ENCODE measurements at regions not wholly inside any gene's neighbourhood (a gene's known extent, or its start where the extent isn't known, plus 50 kb on each side); places are given as distances from the start of the nearest gene placed in this dataset.
A peak's percentile ranks its signal among the peaks of the same experiment; 100 is the strongest.

DNA sequence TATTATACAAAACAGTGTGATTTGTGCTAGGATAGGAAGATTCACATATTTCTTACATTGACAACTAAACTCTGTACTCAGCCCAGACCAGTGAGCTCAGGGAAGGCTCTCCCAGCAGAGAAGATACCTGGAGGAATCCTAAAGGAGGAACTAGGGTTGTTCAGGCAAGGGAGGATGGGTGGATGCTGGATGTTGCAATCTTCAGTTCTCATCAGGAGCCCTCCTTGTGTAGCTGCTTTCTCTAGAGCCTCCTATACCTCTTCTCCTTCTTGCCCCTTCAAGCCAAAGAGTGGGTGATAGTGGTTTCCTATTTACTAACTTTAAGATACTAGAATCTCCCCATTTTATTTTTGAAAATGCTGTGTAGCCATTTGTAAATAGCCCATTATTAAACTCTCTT lies 117.3 kb downstream of the NKX6-1 start:
- H3K4me1 ChIP-seq (ENCODE audit: low read depth) = no peaks in the 10 kb centered on the region

DNA sequence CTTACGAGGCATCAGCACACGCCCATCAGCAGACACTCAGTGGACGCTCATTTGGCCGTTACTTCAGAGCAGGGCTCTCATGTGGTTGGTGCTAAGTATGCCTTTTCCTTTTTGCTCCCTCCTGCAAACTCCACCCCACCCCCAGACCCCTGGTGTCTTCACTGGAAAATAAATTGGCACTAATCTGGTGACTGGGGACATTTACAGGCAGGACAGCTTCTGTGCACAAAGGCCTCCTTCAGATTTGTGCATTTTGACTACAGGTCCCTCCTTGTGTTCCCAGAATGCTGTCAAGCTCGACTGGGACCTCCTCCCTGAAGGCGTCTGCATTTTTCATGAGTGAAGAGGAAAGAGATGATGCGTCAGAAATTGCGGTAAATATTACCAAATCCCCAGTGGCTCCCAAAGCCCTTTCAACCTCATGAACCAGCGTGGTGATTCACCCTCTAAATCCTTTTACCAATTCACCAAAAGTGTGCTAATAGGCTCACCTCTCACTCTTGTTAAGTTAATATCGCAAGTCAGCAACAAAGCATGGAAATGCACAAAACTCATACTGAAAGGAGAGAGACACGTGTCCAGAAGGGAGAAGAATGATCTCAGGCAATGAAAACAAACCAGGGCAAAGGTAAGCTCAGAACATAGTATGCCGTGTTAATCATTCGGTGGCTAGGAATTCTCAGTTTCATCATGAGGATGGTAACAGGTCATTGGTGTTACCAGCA lies 119.0 kb downstream of the NKX6-1 start:
- Histone ChIP-seq H3K4me3 (no peak overlapping the region), H3K4me1 (ENCODE audit: low read depth) (no peaks in the 10 kb centered on the region), H3K27ac (no peak overlapping the region), H3K36me3 (no peaks in the 10 kb centered on the region), H3K9me3 (ENCODE audit: low read depth) (no peaks in the 10 kb centered on the region), H3K27me3 (peaks cover 12% of the 10 kb centered on the region)
- DNase-seq (ENCODE audit: low read depth in 1 of 2, low spot score in 1 of 2) = peak in 1 of 2 donors; percentile 7
- TF ChIP-seq, protein P1, sequence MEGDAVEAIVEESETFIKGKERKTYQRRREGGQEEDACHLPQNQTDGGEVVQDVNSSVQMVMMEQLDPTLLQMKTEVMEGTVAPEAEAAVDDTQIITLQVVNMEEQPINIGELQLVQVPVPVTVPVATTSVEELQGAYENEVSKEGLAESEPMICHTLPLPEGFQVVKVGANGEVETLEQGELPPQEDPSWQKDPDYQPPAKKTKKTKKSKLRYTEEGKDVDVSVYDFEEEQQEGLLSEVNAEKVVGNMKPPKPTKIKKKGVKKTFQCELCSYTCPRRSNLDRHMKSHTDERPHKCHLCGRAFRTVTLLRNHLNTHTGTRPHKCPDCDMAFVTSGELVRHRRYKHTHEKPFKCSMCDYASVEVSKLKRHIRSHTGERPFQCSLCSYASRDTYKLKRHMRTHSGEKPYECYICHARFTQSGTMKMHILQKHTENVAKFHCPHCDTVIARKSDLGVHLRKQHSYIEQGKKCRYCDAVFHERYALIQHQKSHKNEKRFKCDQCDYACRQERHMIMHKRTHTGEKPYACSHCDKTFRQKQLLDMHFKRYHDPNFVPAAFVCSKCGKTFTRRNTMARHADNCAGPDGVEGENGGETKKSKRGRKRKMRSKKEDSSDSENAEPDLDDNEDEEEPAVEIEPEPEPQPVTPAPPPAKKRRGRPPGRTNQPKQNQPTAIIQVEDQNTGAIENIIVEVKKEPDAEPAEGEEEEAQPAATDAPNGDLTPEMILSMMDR (IDR thresholded peaks at IDR 0.05; ENCODE audit: low read depth, low read length) = no peak

More for the DNA sequence above, 117.3 kb downstream of the NKX6-1 start:
- H3K36me3 ChIP-seq = no peaks in the 10 kb centered on the region
- TF ChIP-seq, protein P1 (IDR thresholded peaks at IDR 0.05; ENCODE audit: low read depth, low read length) = no peak
- no peak for DNase-seq (ENCODE audit: low read depth in 1 of 2, low spot score in 1 of 2)
- H3K27me3 ChIP-seq = peaks cover 10% of the 10 kb centered on the region
- no peaks in the 10 kb centered on the region for H3K9me3 ChIP-seq (ENCODE audit: low read depth)
- H3K4me3 ChIP-seq = no peak overlapping the region
- no peak overlapping the region for H3K27ac ChIP-seq

DNA sequence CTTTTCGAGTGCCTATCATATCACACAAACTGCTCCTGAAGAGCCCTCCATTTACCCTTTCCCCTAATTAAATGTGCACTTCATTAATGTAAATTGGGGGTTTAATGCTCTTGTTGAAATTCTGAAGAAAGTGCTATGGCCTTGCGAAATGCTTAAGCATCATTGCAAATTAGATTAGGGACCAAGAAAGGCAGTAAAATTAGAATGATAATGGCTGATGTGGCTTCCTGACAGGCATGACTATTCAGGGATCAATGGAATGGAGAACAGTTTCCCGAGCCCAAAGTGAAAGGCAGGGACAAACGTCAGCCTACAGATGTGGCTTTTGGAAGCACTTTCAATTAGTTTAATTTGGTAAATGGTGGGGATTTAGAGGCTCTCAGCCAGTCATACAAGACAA lies 120.1 kb downstream of the NKX6-1 start:
- TF ChIP-seq, protein P1 (IDR thresholded peaks at IDR 0.05; ENCODE audit: low read depth, low read length) = no peak

DNA sequence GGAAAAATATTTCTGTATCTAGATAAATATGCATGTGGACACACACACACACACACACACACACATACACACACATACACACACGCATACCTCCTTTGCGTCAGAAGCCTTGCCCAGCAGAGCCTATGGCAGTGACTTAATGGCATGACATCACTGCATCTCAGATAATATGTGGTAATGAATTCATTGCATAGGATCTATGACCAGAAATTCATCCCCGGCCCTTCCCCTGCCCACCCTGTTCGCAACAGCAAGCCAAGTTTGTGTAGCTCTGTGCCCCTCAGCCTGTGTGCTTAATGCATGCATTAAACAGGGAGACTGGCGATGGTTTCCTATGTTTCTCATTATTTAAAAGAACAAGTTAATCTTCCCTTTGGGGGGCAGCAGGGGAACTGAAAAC lies 120.7 kb downstream of the NKX6-1 start:
- Histone ChIP-seq H3K27me3 (peaks cover 12% of the 10 kb centered on the region), H3K4me1 (ENCODE audit: low read depth) (no peaks in the 10 kb centered on the region), H3K36me3 (no peaks in the 10 kb centered on the region), H3K9me3 (ENCODE audit: low read depth) (no peaks in the 10 kb centered on the region), H3K27ac (no peak overlapping the region), H3K4me3 (no peak overlapping the region)
- TF ChIP-seq, protein P1 (IDR thresholded peaks at IDR 0.05; ENCODE audit: low read depth, low read length) = no peak
- no peak for DNase-seq (ENCODE audit: low read depth in 1 of 2, low spot score in 1 of 2)

More for the DNA sequence above, 120.1 kb downstream of the NKX6-1 start:
- H3K4me1 ChIP-seq (ENCODE audit: low read depth) = no peaks in the 10 kb centered on the region
- H3K9me3 ChIP-seq (ENCODE audit: low read depth) = no peaks in the 10 kb centered on the region
- H3K36me3 ChIP-seq = no peaks in the 10 kb centered on the region
- no peak overlapping the region for H3K27ac ChIP-seq
- no peak for DNase-seq (ENCODE audit: low read depth in 1 of 2, low spot score in 1 of 2)
- peaks cover 12% of the 10 kb centered on the region for H3K27me3 ChIP-seq
- H3K4me3 ChIP-seq = no peak overlapping the region

GRCh38 chr4:84366907-84367306 lies 132.2 kb downstream of the NKX6-1 start:
- Histone ChIP-seq H3K4me1 (ENCODE audit: low read depth) (no peaks in the 10 kb centered on the region), H3K27me3 (no peaks in the 10 kb centered on the region), H3K27ac (no peak overlapping the region), H3K9me3 (ENCODE audit: low read depth) (no peaks in the 10 kb centered on the region), H3K36me3 (no peaks in the 10 kb centered on the region), H3K4me3 (no peak overlapping the region)
- no peak for DNase-seq (ENCODE audit: low read depth in 1 of 2, low spot score in 1 of 2)
- TF ChIP-seq, protein P1 (IDR thresholded peaks at IDR 0.05; ENCODE audit: low read depth, low read length) = no peak
